Anterior cingulate cortex (tissue), 58 donors: ENCODE measurements at regions not wholly inside any gene's neighbourhood (a gene's known extent, or its start where the extent isn't known, plus 50 kb on each side); places are given as distances from the start of the nearest gene placed in this dataset.

Experiments used
- DNase-seq, 58 donors: peaks; one replicate each; lab custom pipeline; 2025; lab: John Stamatoyannopoulos, UW

GRCh38 chr18:56545464-56545863, 92.9 kb downstream of the TXNL1 start:
- DNase-seq, result no peak

- DNase-seq, result no peak
Measured at GRCh38 chr18:56542476-56542875, 95.9 kb downstream of the TXNL1 start.

- no peak for DNase-seq
Measured at GRCh38 chr18:56541793-56542192, 96.6 kb downstream of the TXNL1 start.

- DNase-seq, result no peak
Measured at GRCh38 chr18:56541340-56541739, 97.1 kb downstream of the TXNL1 start.

GRCh38 chr18:56538746-56539145, 99.6 kb downstream of the TXNL1 start:
- DNase-seq, result no peak

GRCh38 chr18:56532176-56532840, 106.1 kb downstream of the TXNL1 start:
- DNase-seq, result no peak

GRCh38 chr18:56522816-56523215, 115.6 kb downstream of the TXNL1 start:
- DNase-seq, result no peak

- DNase-seq, result no peak
Measured at GRCh38 chr18:56521263-56521662, 117.1 kb downstream of the TXNL1 start.

GRCh38 chr18:56517761-56518160, 120.6 kb downstream of the TXNL1 start:
- no peak for DNase-seq

- no peak for DNase-seq
Measured at GRCh38 chr18:56517196-56517595, 121.2 kb downstream of the TXNL1 start.

GRCh38 chr18:56516789-56517188, 121.6 kb downstream of the TXNL1 start:
- DNase-seq, result no peak

GRCh38 chr18:56515522-56515921, 122.9 kb downstream of the TXNL1 start:
- no peak for DNase-seq

GRCh38 chr18:56511996-56512395, 126.4 kb downstream of the TXNL1 start:
- no peak for DNase-seq

GRCh38 chr18:56510108-56510507, 128.3 kb downstream of the TXNL1 start:
- DNase-seq, result no peak

- no peak for DNase-seq
Measured at GRCh38 chr18:56509656-56510055, 128.7 kb downstream of the TXNL1 start.

GRCh38 chr18:56508370-56509036, 129.9 kb downstream of the TXNL1 start:
- no peak for DNase-seq

GRCh38 chr18:56505971-56506370, 132.4 kb downstream of the TXNL1 start:
- no peak for DNase-seq

GRCh38 chr18:56505293-56505692, 133.1 kb downstream of the TXNL1 start:
- DNase-seq, result no peak

GRCh38 chr18:56501896-56502295, 136.5 kb downstream of the TXNL1 start:
- peak in 3 of 58 donors; percentile 4 to 42 (median 10) for DNase-seq

- DNase-seq, result no peak
Measured at GRCh38 chr18:56495884-56496283, 142.5 kb downstream of the TXNL1 start.

GRCh38 chr18:56493531-56493930, 144.9 kb downstream of the TXNL1 start:
- DNase-seq, result no peak

GRCh38 chr18:56492136-56492535, 146.3 kb downstream of the TXNL1 start:
- no peak for DNase-seq
